PC-9 (cell line): ENCODE measurements at regions not wholly inside any gene's neighbourhood (a gene's known extent, or its start where the extent isn't known, plus 50 kb on each side); places are given as distances from the start of the nearest gene placed in this dataset.

ENCODE experiments used
- EZH2 ChIP-seq: fragments of 200-600 bp; sonication (generic); IDR thresholded peaks from 2 replicates; pipeline ENCODE4 v1.8.0; 2017; ENCODE audit warnings: antibody characterized with exemption, low read depth
- TF ChIP-seq, protein P1 (sequence below): fragments of 200-600 bp; sonication (generic); conservative IDR thresholded peaks from 2 replicates; pipeline ENCODE4 v1.6.1; 2017; ENCODE audit warnings: mixed run types, antibody characterized with exemption, mild to moderate bottlenecking, moderate library complexity

DNA sequence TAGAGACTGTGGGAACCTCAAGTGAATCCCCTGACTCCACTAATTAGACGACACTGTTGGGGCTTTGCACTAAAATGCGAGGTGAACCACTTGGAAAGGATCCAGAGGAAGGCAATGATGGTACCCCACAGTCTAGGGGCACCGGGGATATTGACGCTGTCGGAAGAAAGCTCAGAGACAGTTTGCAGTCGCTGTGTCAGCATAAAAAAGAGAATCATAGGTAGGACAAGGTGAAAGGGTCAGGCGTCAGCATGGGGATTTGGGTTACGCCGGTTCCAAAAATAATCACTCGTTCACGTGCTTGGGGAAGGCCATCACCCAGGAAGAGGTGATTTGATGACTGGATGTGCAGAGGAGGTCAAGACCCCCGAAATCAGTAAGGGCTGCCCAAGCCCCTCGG is 598.0 kb upstream of the NOX3 start:
- TF ChIP-seq, protein P1, sequence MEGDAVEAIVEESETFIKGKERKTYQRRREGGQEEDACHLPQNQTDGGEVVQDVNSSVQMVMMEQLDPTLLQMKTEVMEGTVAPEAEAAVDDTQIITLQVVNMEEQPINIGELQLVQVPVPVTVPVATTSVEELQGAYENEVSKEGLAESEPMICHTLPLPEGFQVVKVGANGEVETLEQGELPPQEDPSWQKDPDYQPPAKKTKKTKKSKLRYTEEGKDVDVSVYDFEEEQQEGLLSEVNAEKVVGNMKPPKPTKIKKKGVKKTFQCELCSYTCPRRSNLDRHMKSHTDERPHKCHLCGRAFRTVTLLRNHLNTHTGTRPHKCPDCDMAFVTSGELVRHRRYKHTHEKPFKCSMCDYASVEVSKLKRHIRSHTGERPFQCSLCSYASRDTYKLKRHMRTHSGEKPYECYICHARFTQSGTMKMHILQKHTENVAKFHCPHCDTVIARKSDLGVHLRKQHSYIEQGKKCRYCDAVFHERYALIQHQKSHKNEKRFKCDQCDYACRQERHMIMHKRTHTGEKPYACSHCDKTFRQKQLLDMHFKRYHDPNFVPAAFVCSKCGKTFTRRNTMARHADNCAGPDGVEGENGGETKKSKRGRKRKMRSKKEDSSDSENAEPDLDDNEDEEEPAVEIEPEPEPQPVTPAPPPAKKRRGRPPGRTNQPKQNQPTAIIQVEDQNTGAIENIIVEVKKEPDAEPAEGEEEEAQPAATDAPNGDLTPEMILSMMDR: no peak
- TF ChIP-seq EZH2: no peak
